ENCODE measurements at regions not wholly inside any gene's neighbourhood (a gene's known extent, or its start where the extent isn't known, plus 50 kb on each side); places are given as distances from the start of the nearest gene placed in this dataset.

DNA sequence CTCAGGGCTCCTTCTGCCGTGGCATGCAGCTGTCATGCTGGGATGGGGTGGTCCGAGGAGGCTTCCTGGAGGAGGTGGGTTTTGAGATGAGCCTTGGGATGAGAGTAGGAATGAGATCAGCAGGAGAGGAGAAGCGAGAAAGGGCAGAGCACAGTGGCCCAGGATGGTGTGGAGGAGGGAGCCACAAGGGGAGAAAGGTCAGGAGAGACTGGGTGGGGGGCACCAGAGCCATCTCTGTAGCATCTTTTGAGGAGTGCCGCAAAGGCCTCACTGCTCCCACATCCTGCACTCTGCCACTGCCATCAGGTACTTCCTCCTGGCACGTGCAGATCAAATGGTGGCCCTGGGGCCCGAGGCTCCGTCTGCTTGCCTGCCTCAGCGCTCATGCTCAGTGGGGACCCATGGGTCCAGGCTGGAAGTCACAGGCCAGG lies 150.2 kb downstream of the MACROH2A1 start:
- Histone ChIP-seq H3K4me3 (ENCODE audit: low read depth, low read length) (no peak overlapping the region), H3K36me3 (ENCODE audit: control insufficient read depth, insufficient read depth, low read length) (no peaks in the 10 kb centered on the region), H3K27me3 (ENCODE audit: control insufficient read depth, insufficient read depth, low read length) (no peaks in the 10 kb centered on the region)
- CTCF ChIA-PET, result interaction anchor here (1.2 kb wide), 1 partner anchor 62 kb away, joined by 3 read pairs; no protein-coding TSS in a partner anchor
- TF ChIP-seq, protein P1, sequence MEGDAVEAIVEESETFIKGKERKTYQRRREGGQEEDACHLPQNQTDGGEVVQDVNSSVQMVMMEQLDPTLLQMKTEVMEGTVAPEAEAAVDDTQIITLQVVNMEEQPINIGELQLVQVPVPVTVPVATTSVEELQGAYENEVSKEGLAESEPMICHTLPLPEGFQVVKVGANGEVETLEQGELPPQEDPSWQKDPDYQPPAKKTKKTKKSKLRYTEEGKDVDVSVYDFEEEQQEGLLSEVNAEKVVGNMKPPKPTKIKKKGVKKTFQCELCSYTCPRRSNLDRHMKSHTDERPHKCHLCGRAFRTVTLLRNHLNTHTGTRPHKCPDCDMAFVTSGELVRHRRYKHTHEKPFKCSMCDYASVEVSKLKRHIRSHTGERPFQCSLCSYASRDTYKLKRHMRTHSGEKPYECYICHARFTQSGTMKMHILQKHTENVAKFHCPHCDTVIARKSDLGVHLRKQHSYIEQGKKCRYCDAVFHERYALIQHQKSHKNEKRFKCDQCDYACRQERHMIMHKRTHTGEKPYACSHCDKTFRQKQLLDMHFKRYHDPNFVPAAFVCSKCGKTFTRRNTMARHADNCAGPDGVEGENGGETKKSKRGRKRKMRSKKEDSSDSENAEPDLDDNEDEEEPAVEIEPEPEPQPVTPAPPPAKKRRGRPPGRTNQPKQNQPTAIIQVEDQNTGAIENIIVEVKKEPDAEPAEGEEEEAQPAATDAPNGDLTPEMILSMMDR (IDR thresholded peaks at IDR 0.05; ENCODE audit: insufficient read depth, low read depth, low read length), result no peak
- no peak for DNase-seq (ENCODE audit: low read depth)
- POLR2A ChIA-PET, result no interaction called here

DNA sequence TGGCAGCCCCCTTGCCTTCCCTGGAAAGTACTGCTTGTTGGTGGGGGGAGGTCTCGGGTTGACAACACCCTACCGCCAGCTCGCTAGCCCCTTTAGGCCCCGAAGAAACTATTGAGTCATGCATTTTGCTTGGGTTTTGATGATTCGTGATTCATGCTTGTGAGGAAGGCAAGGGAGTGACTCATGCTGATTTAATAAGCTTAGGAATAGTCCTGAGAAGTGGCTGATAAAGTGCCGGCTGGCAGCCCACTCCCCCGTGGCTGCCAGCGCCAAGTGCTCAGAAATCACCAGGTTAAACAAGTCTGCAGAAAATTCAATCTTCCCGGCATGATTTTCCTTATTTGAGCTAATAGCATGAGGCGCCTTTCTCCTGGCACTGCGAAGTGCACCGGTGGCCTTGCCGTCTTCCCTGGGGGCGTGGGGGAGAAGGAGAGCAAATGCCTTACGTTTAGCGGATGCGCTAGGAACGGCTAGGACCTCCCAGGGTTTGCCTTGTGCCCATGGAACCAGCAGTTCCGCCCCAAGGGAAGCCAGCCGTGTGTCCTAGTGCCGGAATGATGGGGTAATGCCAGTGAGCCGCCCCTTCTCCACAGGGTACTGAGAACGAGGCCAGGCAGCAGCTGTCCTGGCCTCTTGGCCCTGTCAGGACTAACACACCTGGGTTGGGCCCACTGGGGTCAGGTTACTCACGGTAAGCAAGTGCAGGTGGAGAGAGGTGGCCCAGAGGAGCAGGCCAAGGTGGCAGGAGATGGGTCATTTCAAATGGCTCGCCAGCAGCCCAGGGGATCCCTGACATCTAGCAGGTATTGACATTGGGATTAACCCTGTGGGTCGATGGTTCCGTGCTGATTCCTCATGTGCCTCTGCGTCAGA lies 151.9 kb downstream of the MACROH2A1 start:
- no peaks in the 10 kb centered on the region for H3K36me3 ChIP-seq (ENCODE audit: control insufficient read depth, insufficient read depth, low read length)
- DNase-seq (ENCODE audit: low read depth), result peak; percentile 73
- POLR2A ChIA-PET, result no interaction called here
- no peak overlapping the region for H3K4me3 ChIP-seq (ENCODE audit: low read depth, low read length)
- H3K27me3 ChIP-seq (ENCODE audit: control insufficient read depth, insufficient read depth, low read length), result no peaks in the 10 kb centered on the region
- CTCF ChIA-PET, result interaction anchor here (0.7 to 2.2 kb wide), 6 partner anchors 8 to 179 kb away, joined by 3 to 8 read pairs (median 4); no protein-coding TSS in a partner anchor
- TF ChIP-seq, protein P1 (IDR thresholded peaks at IDR 0.05; ENCODE audit: insufficient read depth, low read depth, low read length), result no peak

- no peaks in the 10 kb centered on the region for H3K27me3 ChIP-seq (ENCODE audit: control insufficient read depth, insufficient read depth, low read length)
- ChIA-PET POLR2A (no interaction called here), CTCF (interaction anchor here (0.8 to 2.2 kb wide), 3 partner anchors 8 to 36 kb away, joined by 3 to 8 read pairs (median 5); no protein-coding TSS in a partner anchor)
- H3K36me3 ChIP-seq (ENCODE audit: control insufficient read depth, insufficient read depth, low read length), result no peaks in the 10 kb centered on the region
- TF ChIP-seq, protein P1 (IDR thresholded peaks at IDR 0.05; ENCODE audit: insufficient read depth, low read depth, low read length), result no peak
- DNase-seq (ENCODE audit: low read depth), result no peak
- no peak overlapping the region for H3K4me3 ChIP-seq (ENCODE audit: low read depth, low read length)
Measured at GRCh38 chr5:135246605-135246922, 152.5 kb downstream of the MACROH2A1 start.

DNA sequence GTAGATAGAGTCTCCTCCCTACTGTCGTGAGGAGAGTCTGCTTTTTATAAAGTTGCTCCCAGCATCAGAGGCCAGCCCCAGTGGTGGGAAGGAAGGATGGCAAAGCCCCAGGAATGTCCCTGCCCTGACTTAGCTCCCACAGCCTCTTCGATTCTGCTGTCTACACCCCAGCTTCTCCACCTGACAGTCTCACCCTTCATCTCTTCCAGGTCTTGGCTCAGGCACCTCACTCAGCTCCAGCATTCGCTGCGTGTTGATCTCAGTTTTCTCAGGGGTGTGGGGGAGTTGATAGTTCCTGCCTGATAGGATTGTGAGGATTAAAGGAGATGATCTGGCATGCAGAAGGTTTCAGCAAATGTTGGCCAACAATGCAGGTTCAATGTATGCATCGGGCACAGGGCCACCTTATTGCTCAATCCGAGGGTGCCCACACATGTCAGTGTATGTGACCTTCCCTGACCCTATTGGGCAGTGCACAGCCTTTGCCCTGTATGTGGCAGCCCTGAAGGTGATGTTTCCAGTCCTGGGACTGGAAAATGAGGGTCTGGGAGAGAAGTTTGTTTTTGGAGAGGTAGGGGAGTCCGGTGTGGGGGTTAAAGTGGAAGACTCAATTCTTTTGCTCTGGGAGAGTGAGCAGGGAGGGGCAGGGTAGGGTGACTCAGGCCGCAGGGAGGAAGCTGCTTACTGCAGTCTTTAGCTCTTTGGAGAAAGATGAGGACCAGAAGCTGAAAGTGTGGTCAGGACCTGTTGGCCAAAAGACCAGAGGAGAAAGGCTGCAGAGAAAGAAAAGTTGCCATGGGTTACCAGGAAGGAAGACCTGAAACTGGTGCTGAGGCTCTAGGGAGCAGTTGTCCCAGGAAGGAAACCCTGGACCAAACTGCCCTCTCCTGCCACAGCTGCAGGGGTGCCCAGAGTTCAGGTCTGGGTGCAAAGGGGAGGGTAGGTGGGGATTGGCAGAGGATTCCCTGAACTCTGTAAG lies 153.2 kb downstream of the MACROH2A1 start:
- no peak for DNase-seq (ENCODE audit: low read depth)
- Histone ChIP-seq H3K36me3 (ENCODE audit: control insufficient read depth, insufficient read depth, low read length) (no peaks in the 10 kb centered on the region), H3K4me3 (ENCODE audit: low read depth, low read length) (no peak overlapping the region), H3K27me3 (ENCODE audit: control insufficient read depth, insufficient read depth, low read length) (no peaks in the 10 kb centered on the region)
- TF ChIP-seq, protein P1 (IDR thresholded peaks at IDR 0.05; ENCODE audit: insufficient read depth, low read depth, low read length), result no peak
- CTCF ChIA-PET, result interaction anchor here (0.8 to 2.2 kb wide), 3 partner anchors 9 to 35 kb away, joined by 3 to 8 read pairs (median 5); no protein-coding TSS in a partner anchor
- POLR2A ChIA-PET, result no interaction called here

DNA sequence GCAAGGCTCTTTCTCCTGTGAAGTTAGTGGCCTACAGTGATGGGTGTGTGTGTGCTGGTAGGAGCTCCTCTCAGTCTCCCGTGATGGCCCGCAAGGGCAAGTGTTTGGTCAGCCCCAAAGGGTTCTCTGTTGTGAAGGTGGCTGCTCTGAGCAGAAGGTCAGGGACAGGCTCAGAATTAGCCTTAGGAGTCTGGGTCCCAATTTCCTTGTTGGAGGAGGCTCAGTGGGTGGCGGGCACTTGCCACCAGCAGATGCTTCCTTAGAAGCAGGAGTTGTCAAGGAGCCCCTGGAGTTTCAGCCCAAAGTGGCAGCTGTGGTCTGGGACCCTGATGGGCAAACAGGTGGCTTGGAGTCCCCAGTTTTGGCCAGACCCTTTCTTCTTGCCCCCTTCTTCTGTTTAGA lies 154.4 kb downstream of the MACROH2A1 start:
- ChIA-PET CTCF (interaction anchor here (0.9 to 1.3 kb wide), 2 partner anchors 10 to 11 kb away, joined by 4 read pairs; no protein-coding TSS in a partner anchor), POLR2A (no interaction called here)
- DNase-seq (ENCODE audit: low read depth), result no peak
- TF ChIP-seq, protein P1 (IDR thresholded peaks at IDR 0.05; ENCODE audit: insufficient read depth, low read depth, low read length), result no peak
- no peaks in the 10 kb centered on the region for H3K27me3 ChIP-seq (ENCODE audit: control insufficient read depth, insufficient read depth, low read length)
- H3K4me3 ChIP-seq (ENCODE audit: low read depth, low read length), result no peak overlapping the region
- no peaks in the 10 kb centered on the region for H3K36me3 ChIP-seq (ENCODE audit: control insufficient read depth, insufficient read depth, low read length)

All from BJ (cell line).